ENCODE measurements at regions not wholly inside any gene's neighbourhood (a gene's known extent, or its start where the extent isn't known, plus 50 kb on each side); places are given as distances from the start of the nearest gene placed in this dataset.

- TF ChIP-seq CTCF (conservative IDR thresholded peaks at IDR 0.05; ENCODE audit: low read length) (no peak), EZH2phosphoT487 (IDR thresholded peaks at IDR 0.05; ENCODE audit: borderline replicate concordance, low read depth, low read length) (no peak)
These were observed 102.3 kb upstream of the DIO3 start for GRCh38 chr14:101458741-101459550.

All from OCI-LY7 (cell line).